ENCODE measurements at regions not wholly inside any gene's neighbourhood (a gene's known extent, or its start where the extent isn't known, plus 50 kb on each side); places are given as distances from the start of the nearest gene placed in this dataset.

- H3K18ac ChIP-seq (ENCODE audit: low read length) = no peak overlapping the region
- peaks cover 15% of the 10 kb centered on the region for H3K27me3 ChIP-seq (ENCODE audit: insufficient read depth, low read length, poor library complexity)
- no peak overlapping the region for H3K4ac ChIP-seq (ENCODE audit: low read depth, low read length)
- no peaks in the 10 kb centered on the region for H3K36me3 ChIP-seq (ENCODE audit: control insufficient read depth, insufficient read depth, low read length)
- no peak overlapping the region for H4K5ac ChIP-seq (ENCODE audit: low read length)
- no CpG with 5 or more reads among the region's 3 CpGs for WGBS (ENCODE audit: extremely low coverage, insufficient coverage, low lambda C conversion rate)
- no peak overlapping the region for H3K56ac ChIP-seq (ENCODE audit: low read length)
- H3K79me1 ChIP-seq (ENCODE audit: low read length) = no peaks in the 10 kb centered on the region
- no peak overlapping the region for H3K4me3 ChIP-seq (ENCODE audit: low read length)
- no peak overlapping the region for H3K23ac ChIP-seq (ENCODE audit: low read length)
- no peak overlapping the region for H2BK5ac ChIP-seq (ENCODE audit: low read length)
- DNase-seq = no peak
- no peaks in the 10 kb centered on the region for H3K79me2 ChIP-seq (ENCODE audit: control insufficient read depth, insufficient read depth, low read length)
- H3K27ac ChIP-seq (ENCODE audit: low read depth, low read length) = no peak overlapping the region
- no peak overlapping the region for H3K9ac ChIP-seq (ENCODE audit: low read length)
- no peaks in the 10 kb centered on the region for H3K4me1 ChIP-seq (ENCODE audit: control insufficient read depth, low read depth, low read length)
- H2BK15ac ChIP-seq (replicated peaks; ENCODE audit: low read depth) = no peak overlapping the region
- no peak overlapping the region for H3K4me2 ChIP-seq (ENCODE audit: low read length)
- H2BK120ac ChIP-seq (ENCODE audit: low read depth, low read length) = no peak overlapping the region
- no peak overlapping the region for H2AK5ac ChIP-seq (ENCODE audit: low read length)
- no peak overlapping the region for H4K8ac ChIP-seq (ENCODE audit: low read depth, low read length)
Observed at GRCh38 chr7:25863729-25864110, 288.3 kb upstream of the NFE2L3 start.

DNA sequence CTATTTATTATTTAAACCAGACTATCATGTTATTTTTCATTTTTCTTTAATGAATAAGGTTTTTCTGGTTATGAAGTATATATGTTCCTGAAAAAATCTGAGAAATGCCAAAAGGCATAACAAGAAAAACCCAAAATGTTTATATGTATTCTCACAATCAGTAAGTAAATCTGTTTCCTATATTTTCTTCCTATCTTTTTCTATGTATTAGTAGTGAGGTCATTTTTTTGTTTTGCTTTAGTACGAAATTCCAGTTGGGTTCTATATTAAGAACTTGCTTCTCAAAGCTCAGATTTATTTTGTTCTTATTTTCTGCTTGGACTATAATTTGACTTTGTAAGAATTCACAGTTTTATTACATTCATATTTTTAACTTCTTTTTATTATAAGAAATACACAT lies 287.5 kb upstream of the NFE2L3 start:
- no CpG with 5 or more reads among the region's 1 CpG for WGBS (ENCODE audit: extremely low coverage, insufficient coverage, low lambda C conversion rate)
- no peaks in the 10 kb centered on the region for H3K36me3 ChIP-seq (ENCODE audit: control insufficient read depth, insufficient read depth, low read length)
- no peak overlapping the region for H3K27ac ChIP-seq (ENCODE audit: low read depth, low read length)
- no peak overlapping the region for H3K18ac ChIP-seq (ENCODE audit: low read length)
- no peak overlapping the region for H2BK120ac ChIP-seq (ENCODE audit: low read depth, low read length)
- H3K79me1 ChIP-seq (ENCODE audit: low read length) = no peaks in the 10 kb centered on the region
- H2BK15ac ChIP-seq (replicated peaks; ENCODE audit: low read depth) = no peak overlapping the region
- no peak overlapping the region for H3K56ac ChIP-seq (ENCODE audit: low read length)
- H2BK5ac ChIP-seq (ENCODE audit: low read length) = no peak overlapping the region
- H2AK5ac ChIP-seq (ENCODE audit: low read length) = no peak overlapping the region
- no peak overlapping the region for H3K9ac ChIP-seq (ENCODE audit: low read length)
- no peaks in the 10 kb centered on the region for H3K79me2 ChIP-seq (ENCODE audit: control insufficient read depth, insufficient read depth, low read length)
- H4K8ac ChIP-seq (ENCODE audit: low read depth, low read length) = no peak overlapping the region
- H3K4me2 ChIP-seq (ENCODE audit: low read length) = no peak overlapping the region
- no peaks in the 10 kb centered on the region for H3K4me1 ChIP-seq (ENCODE audit: control insufficient read depth, low read depth, low read length)
- no peak overlapping the region for H3K23ac ChIP-seq (ENCODE audit: low read length)
- DNase-seq = no peak
- no peak overlapping the region for H3K4me3 ChIP-seq (ENCODE audit: low read length)
- no peak overlapping the region for H4K5ac ChIP-seq (ENCODE audit: low read length)
- H3K27me3 ChIP-seq (ENCODE audit: insufficient read depth, low read length, poor library complexity) = peaks cover 14% of the 10 kb centered on the region
- H3K4ac ChIP-seq (ENCODE audit: low read depth, low read length) = no peak overlapping the region

DNA sequence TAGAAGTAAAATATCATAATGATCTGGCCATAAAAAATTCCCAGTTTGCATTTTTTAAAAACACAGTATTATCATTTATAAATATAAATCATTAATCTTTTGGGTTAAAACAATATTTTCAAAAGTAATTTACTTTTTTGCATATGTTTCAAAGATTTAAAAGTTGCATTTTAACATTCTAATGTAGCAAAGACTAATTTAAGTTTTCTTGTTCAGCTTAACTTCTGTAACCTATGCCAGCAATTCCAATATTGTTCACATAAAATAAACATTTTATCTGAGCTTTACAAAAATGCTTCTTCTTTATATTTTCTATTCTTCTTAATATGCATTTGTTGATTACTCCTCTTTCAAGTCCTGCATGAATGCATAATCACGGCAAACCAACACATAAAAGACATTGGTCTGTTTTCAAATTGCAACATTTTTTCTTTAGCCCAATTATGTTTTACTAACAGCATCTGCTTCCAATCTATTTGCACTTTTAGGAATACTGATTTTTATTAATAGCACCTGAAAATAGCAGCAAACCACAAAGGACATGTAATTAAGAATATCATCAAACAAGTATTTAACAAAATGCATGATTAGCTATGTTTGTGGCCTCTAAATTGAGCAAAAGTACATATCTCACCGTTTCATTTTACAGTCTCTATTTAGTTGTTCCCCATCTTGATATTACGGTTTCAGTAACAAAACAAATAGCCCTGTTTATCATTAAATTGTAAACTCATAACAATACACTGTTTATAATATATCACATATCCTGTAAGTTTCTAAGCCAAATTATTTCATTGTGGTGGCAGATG lies 286.9 kb upstream of the NFE2L3 start:
- no peak for DNase-seq
- no peak overlapping the region for H3K9ac ChIP-seq (ENCODE audit: low read length)
- H2BK5ac ChIP-seq (ENCODE audit: low read length) = no peak overlapping the region
- no CpG with 5 or more reads among the region's 3 CpGs for WGBS (ENCODE audit: extremely low coverage, insufficient coverage, low lambda C conversion rate)
- no peak overlapping the region for H3K56ac ChIP-seq (ENCODE audit: low read length)
- no peak overlapping the region for H2AK5ac ChIP-seq (ENCODE audit: low read length)
- H3K18ac ChIP-seq (ENCODE audit: low read length) = no peak overlapping the region
- H3K4ac ChIP-seq (ENCODE audit: low read depth, low read length) = no peak overlapping the region
- no peaks in the 10 kb centered on the region for H3K79me1 ChIP-seq (ENCODE audit: low read length)
- no peak overlapping the region for H3K4me3 ChIP-seq (ENCODE audit: low read length)
- H3K23ac ChIP-seq (ENCODE audit: low read length) = no peak overlapping the region
- H3K4me1 ChIP-seq (ENCODE audit: control insufficient read depth, low read depth, low read length) = no peaks in the 10 kb centered on the region
- H4K8ac ChIP-seq (ENCODE audit: low read depth, low read length) = no peak overlapping the region
- H3K36me3 ChIP-seq (ENCODE audit: control insufficient read depth, insufficient read depth, low read length) = no peaks in the 10 kb centered on the region
- no peaks in the 10 kb centered on the region for H3K79me2 ChIP-seq (ENCODE audit: control insufficient read depth, insufficient read depth, low read length)
- H3K27me3 ChIP-seq (ENCODE audit: insufficient read depth, low read length, poor library complexity) = peaks cover 9% of the 10 kb centered on the region
- no peak overlapping the region for H4K5ac ChIP-seq (ENCODE audit: low read length)
- H3K4me2 ChIP-seq (ENCODE audit: low read length) = no peak overlapping the region
- H2BK15ac ChIP-seq (replicated peaks; ENCODE audit: low read depth) = no peak overlapping the region
- H3K27ac ChIP-seq (ENCODE audit: low read depth, low read length) = no peak overlapping the region
- no peak overlapping the region for H2BK120ac ChIP-seq (ENCODE audit: low read depth, low read length)

GRCh38 chr7:25868509-25868908 lies 283.5 kb upstream of the NFE2L3 start:
- H3K79me1 ChIP-seq (ENCODE audit: low read length) = no peaks in the 10 kb centered on the region

GRCh38 chr7:25870574-25870973 lies 281.4 kb upstream of the NFE2L3 start:
- Histone ChIP-seq H3K4me3 (ENCODE audit: low read length) (no peak overlapping the region), H3K9ac (ENCODE audit: low read length) (no peak overlapping the region), H4K8ac (ENCODE audit: low read depth, low read length) (no peak overlapping the region), H4K5ac (ENCODE audit: low read length) (no peak overlapping the region), H2BK5ac (ENCODE audit: low read length) (no peak overlapping the region), H2AK5ac (ENCODE audit: low read length) (no peak overlapping the region), H3K4ac (ENCODE audit: low read depth, low read length) (no peak overlapping the region), H3K36me3 (ENCODE audit: control insufficient read depth, insufficient read depth, low read length) (no peaks in the 10 kb centered on the region), H3K79me2 (ENCODE audit: control insufficient read depth, insufficient read depth, low read length) (no peaks in the 10 kb centered on the region), H3K79me1 (ENCODE audit: low read length) (no peaks in the 10 kb centered on the region), H3K23ac (ENCODE audit: low read length) (no peak overlapping the region), H3K56ac (ENCODE audit: low read length) (no peak overlapping the region), H3K4me1 (ENCODE audit: control insufficient read depth, low read depth, low read length) (no peaks in the 10 kb centered on the region), H3K18ac (ENCODE audit: low read length) (no peak overlapping the region), H3K27ac (ENCODE audit: low read depth, low read length) (no peak overlapping the region), H3K27me3 (ENCODE audit: insufficient read depth, low read length, poor library complexity) (peaks cover 1% of the 10 kb centered on the region), H2BK120ac (ENCODE audit: low read depth, low read length) (no peak overlapping the region), H2BK15ac (replicated peaks; ENCODE audit: low read depth) (no peak overlapping the region), H3K4me2 (ENCODE audit: low read length) (no peak overlapping the region)
- no CpG with 5 or more reads among the region's 3 CpGs for WGBS (ENCODE audit: extremely low coverage, insufficient coverage, low lambda C conversion rate)
- DNase-seq = no peak

More at GRCh38 chr7:25868509-25868908, 283.5 kb upstream of the NFE2L3 start:
- DNase-seq = no peak
- Histone ChIP-seq H2BK120ac (ENCODE audit: low read depth, low read length) (no peak overlapping the region), H2BK5ac (ENCODE audit: low read length) (no peak overlapping the region), H3K56ac (ENCODE audit: low read length) (no peak overlapping the region), H2AK5ac (ENCODE audit: low read length) (no peak overlapping the region), H4K5ac (ENCODE audit: low read length) (no peak overlapping the region), H3K18ac (ENCODE audit: low read length) (no peak overlapping the region), H3K4ac (ENCODE audit: low read depth, low read length) (no peak overlapping the region), H4K8ac (ENCODE audit: low read depth, low read length) (no peak overlapping the region), H3K4me3 (ENCODE audit: low read length) (no peak overlapping the region), H2BK15ac (replicated peaks; ENCODE audit: low read depth) (no peak overlapping the region), H3K4me1 (ENCODE audit: control insufficient read depth, low read depth, low read length) (no peaks in the 10 kb centered on the region), H3K27me3 (ENCODE audit: insufficient read depth, low read length, poor library complexity) (peaks cover 1% of the 10 kb centered on the region), H3K9ac (ENCODE audit: low read length) (no peak overlapping the region), H3K4me2 (ENCODE audit: low read length) (no peak overlapping the region), H3K36me3 (ENCODE audit: control insufficient read depth, insufficient read depth, low read length) (no peaks in the 10 kb centered on the region), H3K79me2 (ENCODE audit: control insufficient read depth, insufficient read depth, low read length) (no peaks in the 10 kb centered on the region), H3K23ac (ENCODE audit: low read length) (no peak overlapping the region), H3K27ac (ENCODE audit: low read depth, low read length) (no peak overlapping the region)
- WGBS (ENCODE audit: extremely low coverage, insufficient coverage, low lambda C conversion rate) = no CpG with 5 or more reads among the region's 1 CpG

GRCh38 chr7:25876092-25876491 lies 275.9 kb upstream of the NFE2L3 start:
- no peaks in the 10 kb centered on the region for H3K79me1 ChIP-seq (ENCODE audit: low read length)
- H3K79me2 ChIP-seq (ENCODE audit: control insufficient read depth, insufficient read depth, low read length) = no peaks in the 10 kb centered on the region
- no peak overlapping the region for H3K9ac ChIP-seq (ENCODE audit: low read length)
- no peak overlapping the region for H2BK5ac ChIP-seq (ENCODE audit: low read length)
- no peak overlapping the region for H3K56ac ChIP-seq (ENCODE audit: low read length)
- no peak overlapping the region for H3K4me2 ChIP-seq (ENCODE audit: low read length)
- H4K5ac ChIP-seq (ENCODE audit: low read length) = no peak overlapping the region
- no CpG with 5 or more reads among the region's 3 CpGs for WGBS (ENCODE audit: extremely low coverage, insufficient coverage, low lambda C conversion rate)
- no peak overlapping the region for H3K23ac ChIP-seq (ENCODE audit: low read length)
- no peak overlapping the region for H2BK120ac ChIP-seq (ENCODE audit: low read depth, low read length)
- no peak overlapping the region for H4K8ac ChIP-seq (ENCODE audit: low read depth, low read length)
- no peak overlapping the region for H2BK15ac ChIP-seq (replicated peaks; ENCODE audit: low read depth)
- no peak overlapping the region for H3K4me3 ChIP-seq (ENCODE audit: low read length)
- no peak overlapping the region for H3K27ac ChIP-seq (ENCODE audit: low read depth, low read length)
- no peak for DNase-seq
- H2AK5ac ChIP-seq (ENCODE audit: low read length) = no peak overlapping the region
- H3K4me1 ChIP-seq (ENCODE audit: control insufficient read depth, low read depth, low read length) = no peaks in the 10 kb centered on the region
- no peak overlapping the region for H3K4ac ChIP-seq (ENCODE audit: low read depth, low read length)
- H3K27me3 ChIP-seq (ENCODE audit: insufficient read depth, low read length, poor library complexity) = peaks cover 1% of the 10 kb centered on the region
- H3K18ac ChIP-seq (ENCODE audit: low read length) = no peak overlapping the region
- no peaks in the 10 kb centered on the region for H3K36me3 ChIP-seq (ENCODE audit: control insufficient read depth, insufficient read depth, low read length)
